AG10803 (cell line): ENCODE measurements at regions not wholly inside any gene's neighbourhood (a gene's known extent, or its start where the extent isn't known, plus 50 kb on each side); places are given as distances from the start of the nearest gene placed in this dataset.

Source experiments
- DNase-seq: peaks from one replicate; pipeline ENCODE4 v3.0.0; 2010; ENCODE audit warnings: low read depth
- H3K4me3 ChIP-seq: 2 replicates; pipeline ENCODE4 v1.5.1; 2011; ENCODE audit warnings: mild to moderate bottlenecking, low read length, control low read depth
- CTCF ChIP-seq: conservative IDR thresholded peaks from 2 replicates; pipeline ENCODE4 v1.5.1; 2011; ENCODE audit warnings: mild to moderate bottlenecking, low read length, control low read depth, inconsistent platforms

GRCh38 chr9:89554307-89555035 lies 50.3 kb upstream of the GADD45G start:
- DNase-seq = no peak
- H3K4me3 ChIP-seq = no peak overlapping the region
- TF ChIP-seq CTCF = no peak

- H3K4me3 ChIP-seq = no peak overlapping the region
- TF ChIP-seq CTCF = no peak
- DNase-seq = no peak
Observed at GRCh38 chr9:89553451-89554010, 51.3 kb upstream of the GADD45G start.

- no peak overlapping the region for H3K4me3 ChIP-seq
- DNase-seq = no peak
- TF ChIP-seq CTCF = no peak
Observed at GRCh38 chr9:89550346-89550927, 52.5 kb upstream of the SEMA4D start.

DNA sequence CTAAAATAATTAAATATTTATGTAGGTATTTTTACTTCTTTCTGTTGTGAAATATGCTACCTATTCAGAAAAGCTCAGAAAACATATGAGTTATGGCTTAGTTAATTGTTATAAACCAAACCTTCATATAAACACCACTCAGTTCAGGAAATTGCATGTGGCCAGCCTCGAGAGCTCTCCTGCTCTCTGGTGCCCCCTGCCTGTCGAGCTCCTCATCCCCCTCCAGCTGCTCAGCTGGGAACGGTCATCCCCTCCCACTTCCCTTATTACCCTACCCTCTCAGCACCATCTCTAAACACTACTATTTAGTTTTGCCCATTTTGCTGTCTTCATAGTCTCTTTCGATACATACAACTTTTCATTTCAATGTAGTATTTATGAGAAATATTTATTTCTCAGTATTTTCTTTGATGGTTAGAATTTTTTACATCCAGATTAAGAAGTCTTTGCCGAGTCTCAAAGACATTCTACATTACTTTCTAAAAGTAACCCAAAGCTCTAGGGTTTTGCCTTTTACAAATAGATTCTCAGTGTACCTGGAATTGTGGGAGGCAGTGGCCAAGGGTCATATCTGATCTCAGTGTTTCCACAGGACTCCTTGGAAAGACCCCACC lies 51.2 kb upstream of the SEMA4D start:
- TF ChIP-seq CTCF = peak; percentile 92
- no peak overlapping the region for H3K4me3 ChIP-seq
- DNase-seq = peak; percentile 51

DNA sequence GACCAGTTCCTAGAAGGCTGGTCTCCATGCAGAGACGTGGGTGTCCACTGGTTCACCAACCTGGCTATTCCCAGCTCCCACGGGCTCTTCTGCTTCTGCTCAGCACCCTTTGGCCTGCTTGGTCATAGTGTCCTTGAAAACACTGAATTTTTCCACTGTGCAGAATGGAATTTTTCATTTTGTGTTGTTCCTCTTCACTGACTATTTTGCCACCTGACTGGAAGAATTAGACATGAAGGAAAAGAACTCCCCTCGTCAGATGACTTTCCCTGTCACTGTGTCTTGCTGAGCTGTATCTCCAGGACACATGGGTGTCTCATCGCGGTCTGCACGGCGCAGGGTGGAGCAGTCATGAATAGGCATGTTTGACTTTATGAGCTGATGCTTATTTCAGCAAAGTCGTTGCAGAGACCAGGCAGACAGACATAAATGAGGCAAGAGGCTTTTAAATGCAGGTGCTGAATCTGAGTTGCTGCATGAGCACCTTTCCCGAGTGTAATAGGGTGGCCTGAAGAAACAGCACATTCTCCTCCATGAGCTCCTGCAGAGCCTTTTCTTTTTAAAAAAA lies 50.2 kb upstream of the SEMA4D start:
- no peak for DNase-seq
- no peak for TF ChIP-seq CTCF
- H3K4me3 ChIP-seq = no peak overlapping the region
